WTC11 (cell line): ENCODE measurements at regions not wholly inside any gene's neighbourhood (a gene's known extent, or its start where the extent isn't known, plus 50 kb on each side); places are given as distances from the start of the nearest gene placed in this dataset.

Source experiments
- ATAC-seq: fragments of 200-7000 bp; cut with Tn5 transposase; 2 replicates; pipeline ENCODE4 v1.10.0; 2021; ENCODE audit warnings: mild to moderate bottlenecking, moderate library complexity
- CTCF ChIA-PET: fragments of 300-600 bp; sonication (Branson Sonifier 250); formaldehyde crosslinking; loops from one replicate; lab custom pipeline; 2021; ENCODE audit warnings: antibody characterized with exemption; lab: Charles Lee
- POLR2A ChIA-PET: fragments of 350-600 bp; sonication (Branson Sonifier 250); formaldehyde crosslinking; loops from one replicate; lab custom pipeline; 2021; ENCODE audit warnings: antibody characterized with exemption; lab: Charles Lee
- DNase-seq: peaks from one replicate; pipeline ENCODE4 v3.0.0; 2021; ENCODE audit warnings: low spot score
- H3K27ac Mint-ChIP-seq: 2 replicates; pipeline ENCODE4 v1.8.0; 2021; ENCODE audit warnings: mixed read lengths
- H3K27me3 Mint-ChIP-seq: 2 replicates; pipeline ENCODE4 v1.8.0; 2021; ENCODE audit warnings: low read depth, mild to moderate bottlenecking, moderate library complexity, mixed read lengths
- H3K36me3 Mint-ChIP-seq: 2 replicates; pipeline ENCODE4 v1.8.0; 2021; ENCODE audit warnings: mixed read lengths
- H3K4me1 Mint-ChIP-seq: 2 replicates; pipeline ENCODE4 v1.8.0; 2022; ENCODE audit warnings: mixed read lengths
- H3K4me3 Mint-ChIP-seq: 2 replicates; pipeline ENCODE4 v1.8.0; 2021; ENCODE audit warnings: mild to moderate bottlenecking, moderate library complexity, mixed read lengths
- H3K9me3 Mint-ChIP-seq: 2 replicates; pipeline ENCODE4 v1.8.0; 2021; ENCODE audit warnings: mixed read lengths
- ERG ChIP-seq: fragments of 250-450 bp; sonication (Bioruptor Pico); IDR thresholded peaks from 2 replicates; pipeline ENCODE4 v1.8.0; 2021; ENCODE audit warnings: mild to moderate bottlenecking
- FOXJ3 ChIP-seq: sonication (generic); formaldehyde crosslinking; IDR thresholded peaks from 2 replicates; pipeline ENCODE4 v1.9.0; 2021; ENCODE audit warnings: missing genetic modification reagents, mild to moderate bottlenecking, borderline replicate concordance
- FOXP1 ChIP-seq: sonication (generic); formaldehyde crosslinking; IDR thresholded peaks from 2 replicates; pipeline ENCODE4 v1.8.0; 2022; ENCODE audit warnings: missing genetic modification reagents, mild to moderate bottlenecking, moderate library complexity, borderline replicate concordance
- JAZF1 ChIP-seq: fragments of 250-450 bp; sonication (Bioruptor Pico); IDR thresholded peaks from 2 replicates; pipeline ENCODE4 v1.9.0; 2021; ENCODE audit warnings: moderate library complexity, mild to moderate bottlenecking, inconsistent platforms
- KAT7 ChIP-seq: sonication (generic); formaldehyde crosslinking; IDR thresholded peaks from 2 replicates; pipeline ENCODE4 v1.8.1; 2023; ENCODE audit warnings: missing genetic modification reagents, mild to moderate bottlenecking, borderline replicate concordance
- MAX ChIP-seq: sonication (generic); formaldehyde crosslinking; IDR thresholded peaks from 2 replicates; pipeline ENCODE4 v1.8.0; 2022; ENCODE audit warnings: mild to moderate bottlenecking, missing genetic modification reagents
- MYBL2 ChIP-seq: sonication (generic); formaldehyde crosslinking; IDR thresholded peaks from 2 replicates; pipeline ENCODE4 v1.8.1; 2023; ENCODE audit warnings: mild to moderate bottlenecking, moderate library complexity, missing genetic modification reagents
- NFE2L1 ChIP-seq: sonication (generic); formaldehyde crosslinking; IDR thresholded peaks from 2 replicates; pipeline ENCODE4 v1.8.1; 2023; ENCODE audit warnings: missing genetic modification reagents
- USF1 ChIP-seq: sonication (generic); formaldehyde crosslinking; IDR thresholded peaks from 2 replicates; pipeline ENCODE4 v1.8.0; 2022; ENCODE audit warnings: mild to moderate bottlenecking, missing genetic modification reagents
- ZNF121 ChIP-seq: sonication (generic); formaldehyde crosslinking; IDR thresholded peaks from 2 replicates; pipeline ENCODE4 v1.8.0; 2023; ENCODE audit warnings: missing genetic modification reagents
- ZNF263 ChIP-seq: sonication (generic); formaldehyde crosslinking; IDR thresholded peaks from 2 replicates; pipeline ENCODE4 v1.8.1; 2022; ENCODE audit warnings: low read depth, mild to moderate bottlenecking, moderate library complexity, missing genetic modification reagents
- ZNF281 ChIP-seq: sonication (generic); formaldehyde crosslinking; IDR thresholded peaks from 2 replicates; pipeline ENCODE4 v1.8.0; 2023; ENCODE audit warnings: mild to moderate bottlenecking, missing genetic modification reagents
- TF ChIP-seq, protein P1 (sequence below): sonication (generic); formaldehyde crosslinking; IDR thresholded peaks from 2 replicates; pipeline ENCODE4 v1.8.1; 2023; ENCODE audit warnings: mild to moderate bottlenecking, missing genetic modification reagents
- TF ChIP-seq, protein P2 (sequence below): sonication (generic); formaldehyde crosslinking; IDR thresholded peaks from 2 replicates; pipeline ENCODE4 v1.8.0; 2023; ENCODE audit warnings: missing genetic modification reagents
- TF ChIP-seq, protein P3 (sequence below): sonication (generic); formaldehyde crosslinking; IDR thresholded peaks from 2 replicates; pipeline ENCODE4 v1.8.1; 2023; ENCODE audit warnings: mild to moderate bottlenecking, missing genetic modification reagents, moderate library complexity
- TF ChIP-seq, protein P4 (sequence below): sonication (generic); formaldehyde crosslinking; IDR thresholded peaks from 2 replicates; pipeline ENCODE4 v1.8.1; 2023; ENCODE audit warnings: mild to moderate bottlenecking, missing genetic modification reagents, moderate library complexity

- Mint-ChIP-seq H3K4me1 (peaks cover 9% of the 10 kb centered on the region), H3K4me3 (no peak overlapping the region), H3K9me3 (peaks cover 4% of the 10 kb centered on the region; the same call in 1 of the 2 replicates), H3K27me3 (no peaks in the 10 kb centered on the region), H3K36me3 (no peaks in the 10 kb centered on the region), H3K27ac (no peak overlapping the region)
- ChIA-PET POLR2A (no interaction called here), CTCF (no interaction called here)
- no peak for DNase-seq
- no peak for ATAC-seq
- TF ChIP-seq ERG (CRISPR knock-in tag) (no peak), ZNF263 (CRISPR knock-in tag) (no peak), MAX (CRISPR knock-in tag) (no peak)
- TF ChIP-seq, protein P1, sequence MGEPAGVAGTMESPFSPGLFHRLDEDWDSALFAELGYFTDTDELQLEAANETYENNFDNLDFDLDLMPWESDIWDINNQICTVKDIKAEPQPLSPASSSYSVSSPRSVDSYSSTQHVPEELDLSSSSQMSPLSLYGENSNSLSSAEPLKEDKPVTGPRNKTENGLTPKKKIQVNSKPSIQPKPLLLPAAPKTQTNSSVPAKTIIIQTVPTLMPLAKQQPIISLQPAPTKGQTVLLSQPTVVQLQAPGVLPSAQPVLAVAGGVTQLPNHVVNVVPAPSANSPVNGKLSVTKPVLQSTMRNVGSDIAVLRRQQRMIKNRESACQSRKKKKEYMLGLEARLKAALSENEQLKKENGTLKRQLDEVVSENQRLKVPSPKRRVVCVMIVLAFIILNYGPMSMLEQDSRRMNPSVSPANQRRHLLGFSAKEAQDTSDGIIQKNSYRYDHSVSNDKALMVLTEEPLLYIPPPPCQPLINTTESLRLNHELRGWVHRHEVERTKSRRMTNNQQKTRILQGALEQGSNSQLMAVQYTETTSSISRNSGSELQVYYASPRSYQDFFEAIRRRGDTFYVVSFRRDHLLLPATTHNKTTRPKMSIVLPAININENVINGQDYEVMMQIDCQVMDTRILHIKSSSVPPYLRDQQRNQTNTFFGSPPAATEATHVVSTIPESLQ, result no peak
These were observed 212.7 kb downstream of the HNMT start for GRCh38 chr2:138176862-138177439.

DNA sequence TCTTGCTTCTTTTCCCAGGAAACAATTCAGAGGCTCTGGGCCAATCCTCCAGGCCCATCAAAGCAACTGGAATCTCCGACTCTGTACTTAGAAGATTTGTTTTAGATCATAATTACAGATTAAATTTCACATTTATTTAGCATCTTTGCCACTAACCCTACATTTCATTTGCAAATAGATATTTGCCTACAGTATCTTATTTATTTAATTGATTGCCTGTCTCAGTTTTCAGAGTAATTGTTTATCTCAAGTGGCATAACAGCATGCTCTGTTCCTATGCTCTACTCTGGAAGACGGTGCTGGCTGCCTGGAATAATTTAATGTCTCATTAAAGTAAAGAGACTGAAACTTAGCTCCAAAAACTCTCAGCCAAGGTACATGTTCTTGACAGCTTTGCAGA is 213.4 kb downstream of the HNMT start:
- no peaks in the 10 kb centered on the region for H3K27me3 Mint-ChIP-seq
- H3K36me3 Mint-ChIP-seq, result no peaks in the 10 kb centered on the region
- TF ChIP-seq FOXJ3 (no peak), FOXP1 (CRISPR knock-in tag) (no peak), ZNF121 (CRISPR knock-in tag) (no peak), USF1 (CRISPR knock-in tag) (no peak), KAT7 (CRISPR knock-in tag) (no peak), MYBL2 (CRISPR knock-in tag) (no peak), JAZF1 (CRISPR knock-in tag) (no peak), ZNF281 (CRISPR knock-in tag) (no peak), NFE2L1 (no peak)
- TF ChIP-seq, protein P2, sequence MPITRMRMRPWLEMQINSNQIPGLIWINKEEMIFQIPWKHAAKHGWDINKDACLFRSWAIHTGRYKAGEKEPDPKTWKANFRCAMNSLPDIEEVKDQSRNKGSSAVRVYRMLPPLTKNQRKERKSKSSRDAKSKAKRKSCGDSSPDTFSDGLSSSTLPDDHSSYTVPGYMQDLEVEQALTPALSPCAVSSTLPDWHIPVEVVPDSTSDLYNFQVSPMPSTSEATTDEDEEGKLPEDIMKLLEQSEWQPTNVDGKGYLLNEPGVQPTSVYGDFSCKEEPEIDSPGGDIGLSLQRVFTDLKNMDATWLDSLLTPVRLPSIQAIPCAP (CRISPR knock-in tag), result no peak
- TF ChIP-seq, protein P3, sequence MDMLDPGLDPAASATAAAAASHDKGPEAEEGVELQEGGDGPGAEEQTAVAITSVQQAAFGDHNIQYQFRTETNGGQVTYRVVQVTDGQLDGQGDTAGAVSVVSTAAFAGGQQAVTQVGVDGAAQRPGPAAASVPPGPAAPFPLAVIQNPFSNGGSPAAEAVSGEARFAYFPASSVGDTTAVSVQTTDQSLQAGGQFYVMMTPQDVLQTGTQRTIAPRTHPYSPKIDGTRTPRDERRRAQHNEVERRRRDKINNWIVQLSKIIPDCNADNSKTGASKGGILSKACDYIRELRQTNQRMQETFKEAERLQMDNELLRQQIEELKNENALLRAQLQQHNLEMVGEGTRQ (CRISPR knock-in tag), result no peak
- TF ChIP-seq, protein P4, sequence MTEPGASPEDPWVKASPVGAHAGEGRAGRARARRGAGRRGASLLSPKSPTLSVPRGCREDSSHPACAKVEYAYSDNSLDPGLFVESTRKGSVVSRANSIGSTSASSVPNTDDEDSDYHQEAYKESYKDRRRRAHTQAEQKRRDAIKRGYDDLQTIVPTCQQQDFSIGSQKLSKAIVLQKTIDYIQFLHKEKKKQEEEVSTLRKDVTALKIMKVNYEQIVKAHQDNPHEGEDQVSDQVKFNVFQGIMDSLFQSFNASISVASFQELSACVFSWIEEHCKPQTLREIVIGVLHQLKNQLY (CRISPR knock-in tag), result no peak
- POLR2A ChIA-PET, result no interaction called here
- CTCF ChIA-PET, result no interaction called here
- H3K4me1 Mint-ChIP-seq, result peaks cover 16% of the 10 kb centered on the region
- no peak overlapping the region for H3K4me3 Mint-ChIP-seq
- H3K9me3 Mint-ChIP-seq, result peaks cover 4% of the 10 kb centered on the region; the same call in 1 of the 2 replicates
- DNase-seq, result no peak
- H3K27ac Mint-ChIP-seq, result no peak overlapping the region
- ATAC-seq, result no peak
